ENCODE measurements at regions not wholly inside any gene's neighbourhood (a gene's known extent, or its start where the extent isn't known, plus 50 kb on each side); places are given as distances from the start of the nearest gene placed in this dataset.

DNA sequence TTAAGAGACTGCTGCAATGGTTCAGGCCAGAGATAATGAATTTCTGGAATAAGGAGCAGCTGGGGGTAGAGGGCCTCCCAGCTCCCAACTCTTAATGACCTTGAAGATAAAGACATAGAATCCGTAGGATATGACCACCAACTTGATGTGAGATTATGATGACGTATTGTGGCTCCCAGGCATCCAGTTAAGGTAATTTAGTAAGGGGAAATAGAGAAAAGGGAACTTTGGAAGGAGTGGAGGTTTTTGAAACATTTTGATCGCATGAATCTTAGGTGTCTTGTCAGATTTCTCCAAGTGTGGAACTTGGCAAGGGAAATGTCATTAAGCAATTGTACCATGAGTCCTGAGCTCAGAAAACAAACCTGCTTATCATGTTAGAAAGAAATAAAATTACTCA lies 277.3 kb upstream of the TANK start:
- no peaks in the 10 kb centered on the region for H3K4me1 Mint-ChIP-seq
- no peak overlapping the region for H3K27ac Mint-ChIP-seq
- no peaks in the 10 kb centered on the region for H3K36me3 Mint-ChIP-seq (ENCODE audit: low read depth)
- peaks cover 3% of the 10 kb centered on the region for H3K9me3 Mint-ChIP-seq
- TF ChIP-seq CTCF (IDR thresholded peaks at IDR 0.05; ENCODE audit: unreplicated experiment in 3 of 3) = no peak
- H3K27me3 Mint-ChIP-seq (ENCODE audit: low read depth) = no peaks in the 10 kb centered on the region
- no peak overlapping the region for H3K4me3 Mint-ChIP-seq

- H3K36me3 Mint-ChIP-seq (ENCODE audit: low read depth) = no peaks in the 10 kb centered on the region
- no peak for TF ChIP-seq CTCF (IDR thresholded peaks at IDR 0.05; ENCODE audit: unreplicated experiment in 3 of 3)
- H3K4me1 Mint-ChIP-seq = no peaks in the 10 kb centered on the region
- H3K4me3 Mint-ChIP-seq = no peak overlapping the region
- H3K27ac Mint-ChIP-seq = no peak overlapping the region
- peaks cover 3% of the 10 kb centered on the region for H3K9me3 Mint-ChIP-seq
- no peaks in the 10 kb centered on the region for H3K27me3 Mint-ChIP-seq (ENCODE audit: low read depth)
These were observed 276.2 kb upstream of the TANK start for GRCh38 chr2:160884056-160884455.

DNA sequence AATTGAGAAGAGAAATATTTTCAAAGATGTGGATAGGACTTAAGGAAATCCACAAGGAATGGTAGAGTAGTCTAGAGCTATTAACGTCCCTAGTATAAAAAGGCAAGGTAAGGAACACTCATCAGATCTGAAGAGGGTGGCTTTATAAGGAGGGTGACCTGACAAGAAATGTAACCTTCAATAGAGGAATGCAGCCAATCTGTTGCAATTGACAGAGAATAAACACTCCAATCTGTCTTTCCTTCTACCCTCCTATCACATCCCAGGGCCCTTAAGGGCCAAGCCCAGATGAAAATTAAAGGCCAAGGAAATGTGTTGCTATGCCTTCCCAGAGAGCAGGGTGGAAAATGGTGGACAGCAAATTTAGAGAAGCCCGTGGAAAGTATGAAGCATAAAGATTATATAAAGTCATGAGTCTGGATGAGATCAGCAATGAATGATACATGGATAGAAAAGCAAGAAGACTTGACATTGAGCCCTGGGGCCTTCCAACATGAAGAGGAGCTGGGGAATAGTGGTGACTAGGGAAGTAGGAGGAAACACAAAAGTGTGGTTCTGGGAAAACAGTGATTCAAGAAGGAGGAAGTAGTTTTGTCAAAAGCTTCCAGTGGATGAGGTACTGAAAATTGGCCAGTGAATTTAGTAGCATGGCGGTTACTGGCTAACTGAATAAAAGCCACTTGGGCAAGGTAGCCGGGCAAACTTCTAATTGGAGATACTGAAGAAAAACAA lies 270.6 kb upstream of the TANK start:
- Mint-ChIP-seq H3K27me3 (ENCODE audit: low read depth) (no peaks in the 10 kb centered on the region), H3K4me3 (no peak overlapping the region), H3K9me3 (no peaks in the 10 kb centered on the region), H3K4me1 (no peaks in the 10 kb centered on the region), H3K36me3 (ENCODE audit: low read depth) (no peaks in the 10 kb centered on the region), H3K27ac (no peak overlapping the region)
- no peak for TF ChIP-seq CTCF (IDR thresholded peaks at IDR 0.05; ENCODE audit: unreplicated experiment in 3 of 3)

GRCh38 chr2:160890667-160891352 lies 269.4 kb upstream of the TANK start:
- Mint-ChIP-seq H3K27ac (no peak overlapping the region), H3K9me3 (peaks cover 2% of the 10 kb centered on the region), H3K27me3 (ENCODE audit: low read depth) (no peaks in the 10 kb centered on the region), H3K4me3 (no peak overlapping the region), H3K36me3 (ENCODE audit: low read depth) (no peaks in the 10 kb centered on the region), H3K4me1 (no peaks in the 10 kb centered on the region)
- TF ChIP-seq CTCF (IDR thresholded peaks at IDR 0.05; ENCODE audit: unreplicated experiment in 3 of 3) = no peak

DNA sequence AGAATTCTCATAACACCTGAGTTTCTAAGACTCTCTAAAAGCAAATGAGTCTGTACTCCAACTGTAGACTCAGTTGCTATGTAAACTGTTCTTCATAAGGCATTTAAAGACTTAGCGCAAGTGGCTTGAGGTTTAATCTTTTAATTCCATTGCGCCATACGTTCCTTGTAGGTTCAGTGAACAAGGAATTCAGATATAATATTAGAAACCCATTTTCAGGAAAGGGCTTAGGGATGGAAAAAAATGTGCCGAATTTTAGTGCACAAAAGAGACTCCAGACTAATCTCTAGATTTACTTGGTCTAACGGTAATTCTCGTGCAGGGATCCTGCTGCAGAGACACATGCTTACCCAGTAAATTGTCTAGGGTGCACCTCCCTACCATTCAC lies 268.9 kb upstream of the TANK start:
- no peaks in the 10 kb centered on the region for H3K27me3 Mint-ChIP-seq (ENCODE audit: low read depth)
- H3K36me3 Mint-ChIP-seq (ENCODE audit: low read depth) = no peaks in the 10 kb centered on the region
- no peak overlapping the region for H3K4me3 Mint-ChIP-seq
- peaks cover 5% of the 10 kb centered on the region for H3K9me3 Mint-ChIP-seq
- no peak overlapping the region for H3K27ac Mint-ChIP-seq
- no peak for TF ChIP-seq CTCF (IDR thresholded peaks at IDR 0.05; ENCODE audit: unreplicated experiment in 3 of 3)
- no peaks in the 10 kb centered on the region for H3K4me1 Mint-ChIP-seq

DNA sequence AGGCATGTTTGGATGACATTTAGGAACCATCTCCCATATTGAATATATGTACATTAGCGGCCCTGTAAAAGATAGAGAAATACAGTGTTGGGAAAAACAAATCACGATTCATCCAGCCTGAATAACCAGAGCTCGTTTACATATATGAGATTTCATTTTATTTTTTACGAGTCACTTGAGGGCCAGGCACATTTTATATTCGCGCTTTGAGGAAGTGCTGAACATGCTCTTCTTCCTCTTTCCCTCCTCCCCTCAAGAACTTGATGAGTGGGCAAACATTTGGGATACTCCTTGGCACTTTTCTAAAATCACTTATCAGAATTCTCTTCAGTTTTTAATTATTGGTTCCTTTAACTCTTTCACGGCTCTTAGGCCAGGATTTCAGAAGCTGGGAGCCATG lies 268.0 kb upstream of the TANK start:
- no peaks in the 10 kb centered on the region for H3K27me3 Mint-ChIP-seq (ENCODE audit: low read depth)
- H3K36me3 Mint-ChIP-seq (ENCODE audit: low read depth) = no peaks in the 10 kb centered on the region
- TF ChIP-seq CTCF (IDR thresholded peaks at IDR 0.05; ENCODE audit: unreplicated experiment in 3 of 3) = no peak
- no peak overlapping the region for H3K27ac Mint-ChIP-seq
- H3K9me3 Mint-ChIP-seq = peaks cover 7% of the 10 kb centered on the region
- H3K4me3 Mint-ChIP-seq = no peak overlapping the region
- no peaks in the 10 kb centered on the region for H3K4me1 Mint-ChIP-seq

Data from nephron (organoid).